ENCODE measurements at regions not wholly inside any gene's neighbourhood (a gene's known extent, or its start where the extent isn't known, plus 50 kb on each side); places are given as distances from the start of the nearest gene placed in this dataset.
"Not testable (repeated sequence)": the region's sequence is repeated elsewhere in the genome, so short reads cannot be mapped to it uniquely, and the experiment has no call there.

- Histone ChIP-seq H3K4me1 (ENCODE audit: control insufficient read depth in 5 of 5, insufficient read depth in 5 of 5, low read length in 5 of 5) (no peaks in the 10 kb centered on the region), H3K9me3 (ENCODE audit: control insufficient read depth in 4 of 4, insufficient read depth in 3 of 4, low read length in 3 of 4) (no peaks in the 10 kb centered on the region), H3K4me3 (no peak overlapping the region), H3K9ac (ENCODE audit: insufficient read depth in 1 of 2, low read length in 2 of 2) (no peak overlapping the region), H3K27ac (ENCODE audit: low read depth in 1 of 2, low read length in 1 of 2) (no peak overlapping the region), H3K36me3 (ENCODE audit: control insufficient read depth in 4 of 4, insufficient read depth in 4 of 4, low read length in 4 of 4) (no peaks in the 10 kb centered on the region), H3K27me3 (ENCODE audit: control insufficient read depth in 3 of 3, insufficient read depth in 3 of 3, low read length in 2 of 3) (no peaks in the 10 kb centered on the region)
- 87 to 89% methylated on average over 7 of the region's 7 CpGs for WGBS, 2 donors
- ATAC-seq (ENCODE audit: insufficient read depth, low FRiP score) (no peak), DNase-seq (no peak)
- TF ChIP-seq CTCF (IDR thresholded peaks at IDR 0.05; ENCODE audit: control extremely low read depth, extremely low read depth), result no peak
These were observed 538.3 kb upstream of the ANO3 start for GRCh38 chr11:25793637-25794036.

- Histone ChIP-seq H3K27me3 (ENCODE audit: control insufficient read depth in 3 of 3, insufficient read depth in 3 of 3, low read length in 2 of 3) (no peaks in the 10 kb centered on the region), H3K9me3 (ENCODE audit: control insufficient read depth in 4 of 4, insufficient read depth in 3 of 4, low read length in 3 of 4) (no peaks in the 10 kb centered on the region), H3K9ac (ENCODE audit: insufficient read depth in 1 of 2, low read length in 2 of 2) (no peak overlapping the region), H3K4me1 (ENCODE audit: control insufficient read depth in 5 of 5, insufficient read depth in 5 of 5, low read length in 5 of 5) (no peaks in the 10 kb centered on the region), H3K36me3 (ENCODE audit: control insufficient read depth in 4 of 4, insufficient read depth in 4 of 4, low read length in 4 of 4) (no peaks in the 10 kb centered on the region), H3K4me3 (no peak overlapping the region), H3K27ac (ENCODE audit: low read depth in 1 of 2, low read length in 1 of 2) (no peak overlapping the region)
- ATAC-seq (ENCODE audit: insufficient read depth, low FRiP score) (no peak), DNase-seq (no peak)
- WGBS, 2 donors, result 98 to 100% methylated on average over 1 of the region's 1 CpG
- TF ChIP-seq CTCF (IDR thresholded peaks at IDR 0.05; ENCODE audit: control extremely low read depth, extremely low read depth), result no peak
These were observed 537.1 kb upstream of the ANO3 start for GRCh38 chr11:25794804-25795203.

GRCh38 chr11:25816411-25816810 is 515.5 kb upstream of the ANO3 start:
- H3K9ac ChIP-seq (ENCODE audit: insufficient read depth in 1 of 2, low read length in 2 of 2), result no peak overlapping the region
- ATAC-seq (ENCODE audit: insufficient read depth, low FRiP score) (no peak), DNase-seq (no peak)
- no peaks in the 10 kb centered on the region for H3K4me1 ChIP-seq (ENCODE audit: control insufficient read depth in 5 of 5, insufficient read depth in 5 of 5, low read length in 5 of 5)
- 92 to 95% methylated on average over 3 of the region's 3 CpGs for WGBS, 2 donors
- no peaks in the 10 kb centered on the region for H3K36me3 ChIP-seq (ENCODE audit: control insufficient read depth in 4 of 4, insufficient read depth in 4 of 4, low read length in 4 of 4)
- no peak for TF ChIP-seq CTCF (IDR thresholded peaks at IDR 0.05; ENCODE audit: control extremely low read depth, extremely low read depth)
- H3K9me3 ChIP-seq (ENCODE audit: control insufficient read depth in 4 of 4, insufficient read depth in 3 of 4, low read length in 3 of 4), result no peaks in the 10 kb centered on the region
- H3K27ac ChIP-seq (ENCODE audit: low read depth in 1 of 2, low read length in 1 of 2), result no peak overlapping the region
- H3K27me3 ChIP-seq (ENCODE audit: control insufficient read depth in 3 of 3, insufficient read depth in 3 of 3, low read length in 2 of 3), result no peaks in the 10 kb centered on the region
- no peak overlapping the region for H3K4me3 ChIP-seq

- TF ChIP-seq CTCF (IDR thresholded peaks at IDR 0.05; ENCODE audit: control extremely low read depth, extremely low read depth), result no peak
- H3K27me3 ChIP-seq (ENCODE audit: control insufficient read depth in 3 of 3, insufficient read depth in 3 of 3, low read length in 2 of 3), result no peaks in the 10 kb centered on the region
- no peak overlapping the region for H3K9ac ChIP-seq (ENCODE audit: insufficient read depth in 1 of 2, low read length in 2 of 2)
- no peak for ATAC-seq (ENCODE audit: insufficient read depth, low FRiP score)
- peaks cover 0 to 2% (median 0%) of the 10 kb centered on the region in 5 donors for H3K4me1 ChIP-seq (ENCODE audit: control insufficient read depth in 5 of 5, insufficient read depth in 5 of 5, low read length in 5 of 5)
- no peak for DNase-seq
- no peak overlapping the region for H3K27ac ChIP-seq (ENCODE audit: low read depth in 1 of 2, low read length in 1 of 2)
- no peak overlapping the region for H3K4me3 ChIP-seq
- no peaks in the 10 kb centered on the region for H3K36me3 ChIP-seq (ENCODE audit: control insufficient read depth in 4 of 4, insufficient read depth in 4 of 4, low read length in 4 of 4)
- H3K9me3 ChIP-seq (ENCODE audit: control insufficient read depth in 4 of 4, insufficient read depth in 3 of 4, low read length in 3 of 4), result peaks cover 0 to 2% (median 0%) of the 10 kb centered on the region in 4 donors
These were observed 507.2 kb upstream of the ANO3 start for GRCh38 chr11:25824688-25825087.

GRCh38 chr11:25831485-25831884 is 500.4 kb upstream of the ANO3 start:
- not testable (repeated sequence) for DNase-seq; H3K9me3 ChIP-seq (ENCODE audit: control insufficient read depth in 4 of 4, insufficient read depth in 3 of 4, low read length in 3 of 4); H3K36me3 ChIP-seq (ENCODE audit: control insufficient read depth in 4 of 4, insufficient read depth in 4 of 4, low read length in 4 of 4); H3K9ac ChIP-seq (ENCODE audit: insufficient read depth in 1 of 2, low read length in 2 of 2); ATAC-seq (ENCODE audit: insufficient read depth, low FRiP score); H3K4me1 ChIP-seq (ENCODE audit: control insufficient read depth in 5 of 5, insufficient read depth in 5 of 5, low read length in 5 of 5); H3K27me3 ChIP-seq (ENCODE audit: control insufficient read depth in 3 of 3, insufficient read depth in 3 of 3, low read length in 2 of 3); H3K4me3 ChIP-seq; H3K27ac ChIP-seq (ENCODE audit: low read depth in 1 of 2, low read length in 1 of 2)
- 88 to 93% methylated on average over 10 of the region's 10 CpGs for WGBS, 2 donors
